Left lung (tissue), 4 donors: ENCODE measurements at regions not wholly inside any gene's neighbourhood (a gene's known extent, or its start where the extent isn't known, plus 50 kb on each side); places are given as distances from the start of the nearest gene placed in this dataset.

ENCODE experiments used
- ATAC-seq: fragments of 200-7000 bp; cut with Tn5 transposase; one replicate; pipeline ENCODE4 v1.9.1; 2020; ENCODE audit warnings: moderate library complexity
- DNase-seq, 4 donors: peaks; one replicate each; pipeline ENCODE4 v3.0.0-alpha.2; 2013 to 2020
- H3K27ac ChIP-seq, 2 donors: fragments of 200-600 bp; sonication (generic) in 1 of 2; one replicate each; pipeline versions ENCODE4 v1.5.0 to v1.8.0; 2020 to 2021
- H3K27me3 ChIP-seq, 2 donors: fragments of 200-600 bp; sonication (generic) in 1 of 2; one replicate each; pipeline versions ENCODE4 v1.5.0 to v1.8.0; 2020 to 2021
- H3K36me3 ChIP-seq, 2 donors: fragments of 200-600 bp; sonication (generic) in 1 of 2; one replicate each; pipeline versions ENCODE4 v1.5.0 to v1.8.0; 2020 to 2021
- H3K4me1 ChIP-seq, 2 donors: fragments of 200-600 bp; one replicate each; pipeline ENCODE4 v1.8.0; 2021
- H3K4me3 ChIP-seq, 2 donors: fragments of 200-600 bp; sonication (generic) in 1 of 2; one replicate each; pipeline versions ENCODE4 v1.5.0 to v1.8.0; 2020 to 2021; ENCODE audit warnings: mild to moderate bottlenecking in 1 of 2
- H3K9me3 ChIP-seq, 2 donors: fragments of 200-600 bp; sonication (generic) in 1 of 2; one replicate each; pipeline versions ENCODE4 v1.5.0 to v1.8.0; 2020 to 2021
- intact Hi-C, 2 donors: fragments of 100-400 bp; cut with DNase I; formaldehyde crosslinking; loops; one replicate each; pipeline versions ENCODE4 v1.11.2 to v1.14.2; 2022
- TF ChIP-seq, protein P1 (sequence below), 2 donors: fragments of 200-600 bp; sonication (generic) in 1 of 2; IDR thresholded peaks; one replicate each; pipeline versions ENCODE4 v1.5.0 to v1.8.0; 2021; ENCODE audit warnings: antibody characterized with exemption in 2 of 2
- donor health status: DM: no; HTN: yes; CAD: no.
- donor health status: DM: no; HTN: no; CAD: no.

DNA sequence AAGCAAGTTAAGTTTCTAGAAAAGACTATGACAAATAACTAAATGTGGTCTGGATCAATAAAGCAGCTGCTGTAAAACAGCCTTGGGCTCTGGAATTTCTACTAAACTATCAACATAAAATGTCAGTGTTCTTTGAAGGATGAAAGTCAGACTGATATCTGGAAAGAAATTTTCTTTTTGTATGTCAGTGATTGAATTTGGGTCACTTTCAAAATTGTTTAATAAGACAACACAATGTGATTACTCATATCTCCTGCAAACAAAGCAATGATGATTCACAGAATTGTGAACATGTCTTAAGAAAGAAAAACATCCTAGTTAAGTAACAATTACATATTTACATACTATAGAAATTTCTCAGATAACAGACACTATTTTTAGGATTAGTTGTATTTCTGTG lies 826.4 kb downstream of the PLA2G4A start:
- intact Hi-C loops, result no loop called here
- Histone ChIP-seq H3K36me3 (no peaks in the 10 kb centered on the region), H3K4me1 (no peaks in the 10 kb centered on the region), H3K27me3 (no peaks in the 10 kb centered on the region), H3K4me3 (no peak overlapping the region), H3K9me3 (no peaks in the 10 kb centered on the region), H3K27ac (no peak overlapping the region)
- TF ChIP-seq, protein P1, sequence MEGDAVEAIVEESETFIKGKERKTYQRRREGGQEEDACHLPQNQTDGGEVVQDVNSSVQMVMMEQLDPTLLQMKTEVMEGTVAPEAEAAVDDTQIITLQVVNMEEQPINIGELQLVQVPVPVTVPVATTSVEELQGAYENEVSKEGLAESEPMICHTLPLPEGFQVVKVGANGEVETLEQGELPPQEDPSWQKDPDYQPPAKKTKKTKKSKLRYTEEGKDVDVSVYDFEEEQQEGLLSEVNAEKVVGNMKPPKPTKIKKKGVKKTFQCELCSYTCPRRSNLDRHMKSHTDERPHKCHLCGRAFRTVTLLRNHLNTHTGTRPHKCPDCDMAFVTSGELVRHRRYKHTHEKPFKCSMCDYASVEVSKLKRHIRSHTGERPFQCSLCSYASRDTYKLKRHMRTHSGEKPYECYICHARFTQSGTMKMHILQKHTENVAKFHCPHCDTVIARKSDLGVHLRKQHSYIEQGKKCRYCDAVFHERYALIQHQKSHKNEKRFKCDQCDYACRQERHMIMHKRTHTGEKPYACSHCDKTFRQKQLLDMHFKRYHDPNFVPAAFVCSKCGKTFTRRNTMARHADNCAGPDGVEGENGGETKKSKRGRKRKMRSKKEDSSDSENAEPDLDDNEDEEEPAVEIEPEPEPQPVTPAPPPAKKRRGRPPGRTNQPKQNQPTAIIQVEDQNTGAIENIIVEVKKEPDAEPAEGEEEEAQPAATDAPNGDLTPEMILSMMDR (IDR thresholded peaks at IDR 0.05), result no peak
- ATAC-seq, result no peak
- no peak for DNase-seq

- Histone ChIP-seq H3K9me3 (no peaks in the 10 kb centered on the region), H3K4me1 (no peaks in the 10 kb centered on the region), H3K36me3 (no peaks in the 10 kb centered on the region), H3K27me3 (no peaks in the 10 kb centered on the region), H3K4me3 (no peak overlapping the region), H3K27ac (no peak overlapping the region)
- DNase-seq (no peak), ATAC-seq (no peak)
- intact Hi-C loops, result no loop called here
- TF ChIP-seq, protein P1 (IDR thresholded peaks at IDR 0.05), result no peak
These were observed 836.7 kb downstream of the PLA2G4A start for GRCh38 chr1:187665483-187665882.

DNA sequence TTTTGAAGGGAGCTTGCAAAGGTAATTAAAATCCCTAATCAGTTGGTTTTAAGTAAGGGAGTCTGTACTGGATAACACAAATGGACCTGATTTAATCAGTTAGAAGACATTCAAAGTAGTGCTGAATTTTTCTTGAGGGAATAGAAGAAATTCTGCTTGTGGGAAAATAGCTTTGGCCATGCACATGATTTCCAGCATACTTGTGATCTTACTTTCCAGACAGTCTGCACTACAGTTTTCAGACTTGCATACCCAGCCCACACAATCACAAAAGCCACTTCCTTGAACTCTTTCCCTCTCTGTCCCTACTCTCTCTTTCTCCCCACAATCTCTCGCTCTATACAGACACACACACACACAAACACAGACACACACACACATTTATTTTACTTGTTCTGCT lies 852.1 kb downstream of the PLA2G4A start:
- TF ChIP-seq, protein P1 (IDR thresholded peaks at IDR 0.05), result no peak
- intact Hi-C loops, result no loop called here
- DNase-seq (no peak), ATAC-seq (no peak)
- H3K27ac ChIP-seq, result no peak overlapping the region
- no peak overlapping the region for H3K4me3 ChIP-seq
- H3K9me3 ChIP-seq, result no peaks in the 10 kb centered on the region
- no peaks in the 10 kb centered on the region for H3K27me3 ChIP-seq
- no peaks in the 10 kb centered on the region for H3K4me1 ChIP-seq
- H3K36me3 ChIP-seq, result no peaks in the 10 kb centered on the region

GRCh38 chr1:187682112-187682511 lies 853.4 kb downstream of the PLA2G4A start:
- DNase-seq, result no peak
- TF ChIP-seq, protein P1 (IDR thresholded peaks at IDR 0.05), result no peak
- Histone ChIP-seq H3K36me3 (no peaks in the 10 kb centered on the region), H3K4me1 (no peaks in the 10 kb centered on the region), H3K27me3 (no peaks in the 10 kb centered on the region), H3K27ac (no peak overlapping the region), H3K9me3 (no peaks in the 10 kb centered on the region), H3K4me3 (no peak overlapping the region)
- intact Hi-C loops, result no loop called here
- ATAC-seq, result no peak

DNA sequence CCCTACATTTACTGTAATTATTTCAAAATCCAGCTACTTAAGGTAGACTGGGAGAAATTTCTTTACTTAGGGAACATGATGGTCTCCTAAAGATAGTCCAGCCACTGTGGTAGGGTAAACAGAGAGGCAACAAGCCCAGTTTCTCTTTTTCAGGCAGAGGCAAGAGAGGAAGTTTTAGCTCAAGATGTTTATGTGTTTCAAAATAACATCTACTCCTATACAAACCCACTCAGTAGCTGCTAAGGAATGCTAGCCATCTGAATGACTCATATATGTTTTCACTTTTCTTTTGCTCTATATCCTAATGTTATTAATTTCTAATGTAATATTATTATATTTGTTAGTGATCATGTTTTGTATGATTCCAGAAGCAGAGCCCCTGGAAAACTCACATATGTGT lies 856.6 kb downstream of the PLA2G4A start:
- H3K27me3 ChIP-seq, result no peaks in the 10 kb centered on the region
- no peaks in the 10 kb centered on the region for H3K4me1 ChIP-seq
- intact Hi-C loops, result no loop called here
- no peak overlapping the region for H3K4me3 ChIP-seq
- no peaks in the 10 kb centered on the region for H3K36me3 ChIP-seq
- peaks cover 0 to 3% of the 10 kb centered on the region in 2 donors for H3K9me3 ChIP-seq
- TF ChIP-seq, protein P1 (IDR thresholded peaks at IDR 0.05), result no peak
- DNase-seq (no peak), ATAC-seq (no peak)
- no peak overlapping the region for H3K27ac ChIP-seq
